ENCODE measurements at regions not wholly inside any gene's neighbourhood (a gene's known extent, or its start where the extent isn't known, plus 50 kb on each side); places are given as distances from the start of the nearest gene placed in this dataset.

GRCh38 chr5:118577621-118578020 lies 410.7 kb downstream of the DTWD2 start:
- TF ChIP-seq CTCF (IDR thresholded peaks at IDR 0.05; ENCODE audit: low read length) (no peak), EZH2 (optimal IDR thresholded peaks at IDR 0.05; ENCODE audit: low read depth, low read length) (no peak)
